Stimulated activated CD4-positive, alpha-beta T cell treated with anti-CD3 and anti-CD28 coated beads, Interleukin-2, amount 100 ng/mL, for 48 hours (primary cell): ENCODE measurements at regions not wholly inside any gene's neighbourhood (a gene's known extent, or its start where the extent isn't known, plus 50 kb on each side); places are given as distances from the start of the nearest gene placed in this dataset.
"Not testable (repeated sequence)": the region's sequence is repeated elsewhere in the genome, so short reads cannot be mapped to it uniquely, and the experiment has no call there.

Source experiments
- DNase-seq, 2 donors: peaks; one replicate each; pipeline ENCODE4 v3.0.0-alpha.2; 2020

DNA sequence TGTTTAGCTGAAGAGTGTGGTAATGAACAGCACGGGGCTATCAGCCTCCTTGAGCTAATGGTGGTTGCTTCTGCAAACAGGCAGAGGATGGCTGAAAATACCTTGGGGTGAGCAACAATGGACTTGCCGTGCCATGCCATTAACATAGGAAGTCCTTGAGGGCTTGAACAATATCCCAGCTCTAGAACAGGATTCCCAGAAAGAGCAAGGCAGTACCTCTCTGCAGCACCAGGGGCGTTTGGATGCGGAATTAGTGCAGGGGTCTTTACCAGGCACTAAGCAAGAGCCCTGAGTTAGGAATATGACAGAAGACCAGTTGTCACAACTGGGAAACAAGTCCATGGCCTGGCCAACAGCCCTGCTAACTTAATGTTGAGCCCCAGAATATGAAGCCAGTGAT lies 143.2 kb upstream of the COBL start:
- no peak for DNase-seq

DNA sequence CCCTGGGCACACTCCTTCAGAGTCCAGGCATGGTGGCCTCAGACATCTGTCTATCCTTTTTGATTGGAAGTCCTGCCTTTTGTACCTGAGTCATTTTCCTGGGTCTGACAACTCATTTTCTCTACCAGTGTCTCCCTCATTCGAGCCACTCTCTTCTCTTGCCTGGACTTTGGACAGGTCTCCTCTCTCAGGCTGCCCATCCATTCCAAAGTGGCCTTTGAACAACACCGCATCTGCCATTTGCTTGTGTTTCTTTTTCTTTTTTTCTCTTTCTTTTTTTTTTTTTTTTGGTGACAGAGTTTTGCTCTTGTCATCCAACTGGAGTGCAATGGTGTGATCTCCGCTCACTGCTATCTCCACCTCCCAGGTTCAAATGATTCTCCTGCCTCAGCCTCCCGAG lies 142.1 kb upstream of the COBL start:
- DNase-seq: no peak

DNA sequence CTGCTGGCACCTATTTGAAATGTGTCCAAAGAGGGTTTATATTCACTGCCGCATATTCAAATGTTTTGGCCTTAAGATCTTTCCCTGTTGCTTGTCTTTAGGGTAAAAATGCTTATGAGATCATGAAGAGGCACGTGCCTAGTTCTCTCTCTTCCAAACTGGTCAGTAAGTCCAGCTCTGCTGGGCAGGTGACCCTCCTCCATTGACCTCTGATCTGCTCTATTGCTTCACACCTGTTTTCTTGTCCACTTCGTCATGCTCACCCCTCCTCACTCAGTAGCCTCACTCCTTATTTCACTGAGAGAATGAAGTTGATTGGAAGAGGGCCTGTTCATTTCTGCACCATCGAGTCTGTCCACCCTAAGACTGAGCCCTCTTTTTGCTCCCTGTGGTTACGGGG lies 140.5 kb upstream of the COBL start:
- no peak for DNase-seq

DNA sequence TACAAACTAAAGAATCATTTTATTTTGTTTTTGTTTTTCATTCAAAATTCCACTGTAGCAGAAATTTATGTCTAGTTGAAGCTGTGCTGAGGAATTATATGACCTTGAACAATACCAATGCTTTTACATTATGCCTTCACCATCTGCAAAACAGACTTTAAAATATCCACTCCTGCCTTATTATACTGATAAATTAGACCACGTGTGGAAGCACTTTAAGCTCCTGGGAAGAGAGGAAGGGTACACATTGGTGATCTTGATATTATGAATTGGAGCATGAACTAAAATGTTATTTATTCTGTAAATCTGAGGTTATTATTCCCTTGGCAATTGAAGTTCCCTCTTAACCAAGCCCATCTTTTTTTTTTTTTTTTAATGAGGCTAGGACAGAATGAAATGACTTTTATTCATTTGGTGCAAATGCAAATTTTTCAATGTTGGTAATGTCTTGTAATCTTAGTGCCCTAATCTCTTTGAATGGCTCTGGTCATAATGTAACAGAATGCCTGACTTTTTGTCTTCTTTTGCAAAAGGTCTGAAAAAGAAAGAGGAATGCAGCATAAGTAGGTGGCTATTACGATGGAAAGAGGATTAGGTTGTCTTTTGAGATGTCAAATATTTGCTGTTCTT lies 139.9 kb upstream of the COBL start:
- DNase-seq: no peak

- no peak for DNase-seq
Observed at GRCh38 chr7:51455948-51456347, 139.3 kb upstream of the COBL start.

DNA sequence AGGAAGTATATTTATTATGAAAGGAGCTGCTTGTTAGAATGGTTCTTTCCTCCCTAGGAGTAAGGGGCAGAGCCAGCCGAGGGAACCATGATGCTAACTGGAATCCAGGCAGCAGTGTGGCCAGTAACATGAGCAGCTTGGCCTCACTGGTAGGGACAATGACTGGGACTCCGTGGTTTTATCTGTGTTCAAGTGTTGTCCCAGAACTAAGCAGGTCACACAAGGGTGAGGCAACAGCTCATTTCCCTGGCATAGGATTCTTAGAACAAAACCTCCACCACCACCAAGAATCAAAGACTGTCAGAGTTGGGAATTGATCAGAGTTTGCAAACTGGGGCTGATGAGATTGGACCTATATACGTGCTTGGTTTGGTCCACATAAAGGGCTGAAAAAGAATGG lies 138.9 kb upstream of the COBL start:
- DNase-seq: no peak

- no peak for DNase-seq
Observed at GRCh38 chr7:51455086-51455485, 138.5 kb upstream of the COBL start.

DNA sequence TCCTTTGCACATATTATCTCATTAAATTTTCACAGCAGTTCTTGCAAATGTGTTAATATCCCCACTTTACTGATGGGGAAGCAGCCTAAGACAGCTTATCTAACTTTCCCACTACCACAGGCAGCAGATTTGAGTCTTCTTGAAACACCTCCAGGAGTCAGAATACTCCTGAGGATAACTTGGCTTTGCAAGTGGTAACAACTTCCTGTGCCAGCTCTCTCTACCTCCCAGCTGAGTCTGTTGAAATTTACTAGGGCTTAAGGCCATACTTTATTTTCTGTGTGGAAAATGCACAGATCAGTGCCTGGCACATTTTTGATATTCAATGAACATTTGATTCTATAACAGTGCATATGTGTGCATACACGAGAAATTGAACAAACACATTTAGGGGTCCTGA lies 136.1 kb upstream of the COBL start:
- DNase-seq: no peak

DNA sequence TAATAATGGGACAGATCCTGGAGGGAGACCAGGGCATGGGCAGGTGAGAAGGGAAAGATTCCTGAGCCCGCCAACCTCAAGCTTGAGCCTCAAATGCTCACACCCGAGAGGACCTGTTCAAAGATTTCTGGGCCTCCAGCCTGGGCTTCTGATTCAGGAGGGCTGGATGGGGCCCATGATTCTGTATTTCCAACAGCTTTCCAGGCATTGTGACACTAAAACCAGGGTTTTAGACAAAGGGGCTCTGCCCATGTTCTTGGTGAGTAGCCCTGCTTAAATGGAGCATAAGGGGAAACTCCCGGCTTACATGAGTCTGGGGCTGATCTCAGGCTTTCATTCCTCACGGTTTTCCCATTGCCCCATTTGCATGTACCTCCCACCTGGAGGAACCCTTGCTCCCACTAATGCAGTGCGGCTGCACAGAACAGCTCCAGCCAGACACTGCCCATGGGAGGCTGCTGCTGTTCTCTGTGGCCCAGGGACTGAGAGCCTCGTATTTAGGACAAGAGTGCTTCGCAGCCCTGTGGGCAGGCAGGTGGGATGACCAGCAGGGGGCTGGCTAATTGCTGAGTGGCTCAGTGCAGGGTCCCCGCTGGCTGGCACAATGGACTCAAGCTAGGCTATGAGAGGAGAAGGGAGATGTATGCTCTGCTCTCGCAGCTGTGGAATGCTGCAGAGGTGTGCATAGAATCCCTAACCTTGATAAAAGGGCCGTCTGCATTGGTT lies 135.3 kb upstream of the COBL start:
- no peak for DNase-seq

- DNase-seq: no peak
Observed at GRCh38 chr7:51450541-51450940, 133.9 kb upstream of the COBL start.

- no peak for DNase-seq
Observed at GRCh38 chr7:51446785-51447184, 130.2 kb upstream of the COBL start.

GRCh38 chr7:51446356-51446755 lies 129.7 kb upstream of the COBL start:
- no peak for DNase-seq

DNA sequence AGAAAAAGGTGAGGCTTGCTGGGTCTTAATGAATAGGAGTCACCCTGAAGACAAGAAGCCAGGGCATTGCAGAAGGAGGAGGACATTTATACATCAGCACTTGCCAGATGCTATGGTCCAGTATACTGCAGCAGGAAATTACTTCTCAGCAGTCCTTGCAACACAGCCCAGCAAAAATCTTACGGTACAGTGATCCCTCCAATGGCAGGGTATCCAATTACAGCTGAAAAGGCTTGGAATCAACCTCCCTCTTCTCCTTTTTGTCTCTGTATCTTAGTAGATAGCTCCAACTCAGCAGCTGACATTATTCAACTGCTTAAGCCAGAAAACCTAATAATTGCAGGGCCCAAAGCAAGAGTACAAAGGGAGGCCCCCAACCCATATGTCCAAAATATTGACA lies 128.3 kb upstream of the COBL start:
- DNase-seq: no peak

- peak; percentile 48 to 49 for DNase-seq
Observed at GRCh38 chr7:51430480-51431086, 114.0 kb upstream of the COBL start.

DNA sequence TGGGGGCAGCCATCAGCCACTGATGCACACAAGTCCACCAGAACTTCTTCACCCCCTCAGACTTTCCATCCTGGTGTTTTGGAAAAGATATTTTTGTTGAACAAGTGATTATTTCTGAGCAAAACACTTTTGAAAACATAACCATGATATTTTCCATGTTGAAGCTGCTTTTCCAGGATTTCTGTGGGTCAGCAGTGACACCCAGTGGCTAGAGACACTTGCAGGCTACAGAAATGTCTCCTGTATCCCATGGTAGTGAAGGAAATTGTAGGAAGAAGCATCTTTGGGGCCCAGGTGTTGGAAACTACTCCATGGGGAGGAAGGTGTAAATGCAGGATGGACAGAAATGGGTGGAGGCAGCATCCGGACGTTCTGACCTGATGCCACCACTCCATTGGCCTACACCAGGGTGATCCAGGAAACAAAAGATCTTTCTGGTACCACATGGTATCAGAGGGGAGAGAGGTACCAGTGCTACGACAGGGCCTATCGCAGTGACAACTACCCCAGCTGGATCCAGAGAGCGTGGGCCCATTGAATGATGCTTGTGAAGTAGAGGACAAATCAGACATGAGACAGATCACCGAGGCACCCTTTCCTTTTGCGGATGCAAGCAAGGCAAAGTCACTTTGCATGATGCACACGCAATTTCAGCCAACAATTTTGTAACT lies 111.7 kb upstream of the COBL start:
- no peak for DNase-seq

DNA sequence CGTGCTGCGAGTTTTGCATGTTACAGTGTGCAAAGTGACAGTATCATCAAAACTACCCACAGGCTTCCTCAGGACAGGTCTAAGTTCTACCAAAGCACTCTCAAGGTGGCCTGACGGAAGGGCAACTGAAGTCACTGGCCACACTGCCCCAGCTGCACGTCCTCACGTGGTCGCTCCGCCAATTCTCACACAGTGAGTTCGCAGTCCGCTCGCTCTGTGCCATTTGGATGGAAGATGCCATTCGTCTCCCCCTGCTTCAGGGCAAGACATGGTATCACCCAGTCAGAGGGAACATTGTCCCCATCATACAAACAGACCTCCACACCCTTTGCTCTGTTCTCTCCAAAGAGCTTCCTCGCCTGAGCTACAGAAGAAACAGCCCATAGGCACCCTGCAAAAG lies 109.6 kb upstream of the COBL start:
- DNase-seq: no peak

- not testable (repeated sequence) for DNase-seq
Observed at GRCh38 chr7:51409934-51410333, 93.3 kb upstream of the COBL start.

GRCh38 chr7:51397608-51398007 lies 81.0 kb upstream of the COBL start:
- not testable (repeated sequence) for DNase-seq

DNA sequence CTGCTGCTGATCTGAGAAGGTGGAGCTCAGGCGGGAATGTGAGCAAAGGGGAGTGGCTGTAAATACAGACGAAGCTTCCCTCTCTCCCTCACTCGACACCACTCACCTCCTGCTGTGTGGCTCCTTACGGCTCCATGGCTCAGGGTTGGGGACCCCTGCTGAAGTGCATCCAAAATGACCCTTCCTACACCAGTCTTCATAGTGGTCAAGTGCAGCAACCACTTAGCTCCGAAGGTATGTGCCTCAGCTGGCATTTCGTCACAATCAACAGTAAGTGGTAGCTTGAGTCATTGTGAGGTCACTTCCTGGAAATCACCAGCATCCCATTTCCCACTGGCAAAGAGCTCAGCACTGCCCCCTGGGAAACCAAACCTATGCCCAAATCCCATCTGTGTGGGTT lies 76.4 kb upstream of the COBL start:
- not testable (repeated sequence) for DNase-seq

DNA sequence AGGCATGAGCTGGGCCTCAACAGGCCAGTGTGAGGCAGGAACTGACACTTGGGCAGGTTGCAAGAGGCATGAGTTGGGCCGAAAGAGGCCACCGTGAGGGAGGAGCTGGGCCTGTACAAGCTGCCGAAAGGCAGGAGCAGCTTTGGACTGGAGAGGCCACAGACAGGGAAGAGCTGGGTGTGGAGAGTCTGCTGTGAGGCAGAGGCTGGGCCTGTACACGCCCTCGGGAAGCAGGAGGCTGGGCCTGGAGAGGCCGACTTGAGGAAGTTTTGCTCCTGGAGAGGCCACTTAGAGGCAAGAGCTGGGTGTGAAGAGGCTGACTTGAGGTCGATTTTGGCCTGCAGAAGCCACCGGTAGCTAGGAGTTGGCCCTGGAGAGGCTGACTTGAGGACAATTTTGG lies 73.3 kb upstream of the COBL start:
- not testable (repeated sequence) for DNase-seq

DNA sequence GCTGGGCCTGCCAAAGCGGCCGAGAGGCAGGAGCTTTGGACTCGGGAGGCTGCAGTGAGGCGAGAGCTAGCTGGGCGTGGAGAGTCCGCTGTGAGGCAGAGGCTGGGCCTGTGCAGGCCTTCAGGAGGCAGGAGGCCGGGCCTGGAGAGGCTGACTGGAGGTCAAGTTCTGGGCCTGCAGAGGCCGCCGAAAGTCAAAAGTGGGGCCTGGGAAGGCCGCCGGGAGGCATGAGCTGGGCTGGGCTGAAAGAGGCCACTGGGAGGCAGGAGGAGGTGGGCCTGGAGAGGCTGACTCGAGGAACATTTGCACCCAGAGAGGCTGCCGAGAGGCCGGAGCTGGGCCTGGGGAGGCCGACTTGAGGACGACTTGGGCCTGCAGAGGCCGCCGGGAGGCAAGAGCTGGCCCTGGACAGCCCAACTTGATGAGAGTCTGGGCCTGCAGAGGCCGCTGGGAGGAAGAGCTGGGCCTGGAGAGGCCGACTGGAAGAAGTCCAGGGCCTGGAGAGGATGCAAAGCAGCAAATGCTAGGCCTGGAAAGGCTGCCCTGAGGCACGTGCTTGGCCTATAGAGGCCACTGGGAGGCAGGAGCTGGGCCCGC lies 72.7 kb upstream of the COBL start:
- DNase-seq: not testable (repeated sequence)

GRCh38 chr7:51388241-51388640 lies 71.6 kb upstream of the COBL start:
- not testable (repeated sequence) for DNase-seq

DNA sequence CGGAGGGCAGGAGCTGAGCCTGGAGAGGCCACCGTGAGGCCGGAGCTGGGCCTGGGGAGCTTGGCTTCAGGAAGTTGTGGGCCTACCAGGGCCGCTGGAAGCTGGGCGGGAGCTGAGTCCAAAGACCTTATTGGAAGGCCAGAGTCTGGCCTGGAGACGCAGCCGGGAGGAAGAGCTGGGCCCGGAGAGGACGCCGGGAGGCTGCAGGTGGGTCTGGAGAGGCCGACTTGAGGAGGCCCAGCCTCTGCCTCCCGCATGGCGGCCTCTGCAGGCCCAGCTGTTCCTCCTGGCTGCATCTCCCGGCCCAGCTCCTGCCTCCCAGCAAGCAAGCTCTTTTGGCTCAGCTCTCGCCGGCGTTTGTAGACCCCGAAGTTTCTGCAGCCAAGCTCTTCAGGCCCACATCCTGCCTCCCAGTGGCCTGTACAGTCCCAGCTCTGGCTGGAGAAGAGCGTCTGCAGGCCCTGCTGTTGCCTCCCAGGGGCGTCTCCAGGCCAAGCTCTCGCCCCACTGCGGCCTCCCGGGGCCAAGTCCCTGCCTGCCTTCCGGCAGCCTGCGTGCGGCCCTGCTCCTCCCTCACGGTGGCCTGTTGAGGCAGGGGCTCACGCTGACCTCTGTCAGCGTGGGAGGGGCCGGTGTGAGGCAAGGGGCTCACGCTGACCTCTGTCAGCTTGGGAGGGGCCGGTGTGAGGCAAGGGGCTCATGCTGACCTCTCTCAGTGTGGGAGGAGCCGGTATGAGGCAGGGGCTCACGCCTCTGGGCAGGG lies 70.4 kb upstream of the COBL start:
- not testable (repeated sequence) for DNase-seq
